ENCODE measurements at regions not wholly inside any gene's neighbourhood (a gene's known extent, or its start where the extent isn't known, plus 50 kb on each side); places are given as distances from the start of the nearest gene placed in this dataset.

GRCh38 chr11:13907678-13908077 lies 54.8 kb upstream of the SPON1 start:
- Histone ChIP-seq H3K36me3 (replicated peaks) (no peaks in the 10 kb centered on the region), H3K4me1 (no peaks in the 10 kb centered on the region), H3K27me3 (ENCODE audit: low read depth) (no peaks in the 10 kb centered on the region), H3K9me3 (no peaks in the 10 kb centered on the region), H3K4me3 (no peak overlapping the region)
- in situ Hi-C loops (cut with MboI; ENCODE audit: low sequenced_read_pairs), result no loop called here
- DNase-seq (ENCODE audit: low spot score in 2 of 2), result no peak

GRCh38 chr11:13908535-13908934 lies 54.0 kb upstream of the SPON1 start:
- no peak for DNase-seq (ENCODE audit: low spot score in 2 of 2)
- in situ Hi-C loops (cut with MboI; ENCODE audit: low sequenced_read_pairs), result no loop called here
- no peaks in the 10 kb centered on the region for H3K9me3 ChIP-seq
- no peaks in the 10 kb centered on the region for H3K4me1 ChIP-seq
- H3K27me3 ChIP-seq (ENCODE audit: low read depth), result no peaks in the 10 kb centered on the region
- H3K4me3 ChIP-seq, result no peak overlapping the region
- no peaks in the 10 kb centered on the region for H3K36me3 ChIP-seq (replicated peaks)

All from HAP-1 (cell line).